SU-DHL-6 (cell line): ENCODE measurements at regions not wholly inside any gene's neighbourhood (a gene's known extent, or its start where the extent isn't known, plus 50 kb on each side); places are given as distances from the start of the nearest gene placed in this dataset.

Source experiments
- H2AFZ ChIP-seq: fragments of 200-600 bp; sonication (generic); 2 replicates; pipeline ENCODE4 v1.6.1; 2014; ENCODE audit warnings: low read depth, mild to moderate bottlenecking, moderate library complexity, mixed read lengths, antibody characterized with exemption, low read length; ENCODE audit not compliant: severe bottlenecking
- H3F3A ChIP-seq: fragments of 200-600 bp; shearing (Covaris generic); 2 replicates; pipeline ENCODE4 v1.6.0; 2016; ENCODE audit warnings: antibody characterized with exemption, mild to moderate bottlenecking; ENCODE audit not compliant: insufficient read depth
- H3K27ac ChIP-seq: fragments of 200-600 bp; sonication (generic); 2 replicates; pipeline ENCODE4 v1.5.1; 2016; ENCODE audit warnings: low read depth, mild to moderate bottlenecking, low read length, moderate library complexity, mixed read lengths
- H3K27me3 ChIP-seq: fragments of 200-600 bp; sonication (generic), shearing (Covaris generic); 2 replicates; pipeline ENCODE4 v1.6.0; 2014; ENCODE audit warnings: mild to moderate bottlenecking, low read length
- H3K36me3 ChIP-seq: fragments of 200-600 bp; sonication (generic); 2 replicates; pipeline ENCODE4 v1.6.1; 2014; ENCODE audit warnings: mild to moderate bottlenecking, low read length, mixed read lengths
- H3K4me2 ChIP-seq: fragments of 300-600, 200-600 bp; shearing (Covaris generic), sonication (generic); 2 replicates; pipeline ENCODE4 v1.6.0; 2014; ENCODE audit warnings: low read length, low read depth, mild to moderate bottlenecking; ENCODE audit not compliant: poor library complexity, severe bottlenecking
- H3K4me3 ChIP-seq: fragments of 200-600 bp; sonication (generic); 2 replicates; pipeline ENCODE4 v1.5.1; 2014; ENCODE audit warnings: antibody characterized with exemption, low read length, mild to moderate bottlenecking, mixed read lengths; ENCODE audit not compliant: insufficient read depth, poor library complexity, severe bottlenecking
- H3K79me2 ChIP-seq: fragments of 200-600 bp; sonication (generic); 2 replicates; pipeline ENCODE4 v1.6.1; 2014; ENCODE audit warnings: mild to moderate bottlenecking, low read length, moderate library complexity; ENCODE audit not compliant: insufficient read depth
- H3K9ac ChIP-seq: fragments of 200-600 bp; sonication (generic); 2 replicates; pipeline ENCODE4 v1.7.0; 2014; ENCODE audit warnings: mild to moderate bottlenecking, low read length
- H3K9me2 ChIP-seq: fragments of 200-600 bp; sonication (generic); replicated peaks from 2 replicates; pipeline ENCODE4 v1.6.1; 2014; ENCODE audit warnings: low read length; ENCODE audit not compliant: insufficient read depth
- H3K9me3 ChIP-seq: fragments of 200-600 bp; sonication (generic); 2 replicates; pipeline ENCODE4 v1.6.1; 2014; ENCODE audit warnings: low read length, mixed read lengths; ENCODE audit not compliant: insufficient read depth
- H4K20me1 ChIP-seq: fragments of 200-600 bp; sonication (generic); 2 replicates; pipeline ENCODE4 v1.6.1; 2014; ENCODE audit warnings: low read depth, mild to moderate bottlenecking, antibody characterized with exemption, low read length, moderate library complexity, mixed read lengths
- CTCF ChIP-seq: fragments of 200-600 bp; sonication (generic); IDR thresholded peaks from one replicate; pipeline ENCODE4 v1.5.1; 2017; ENCODE audit warnings: antibody characterized with exemption, mild to moderate bottlenecking, low read length, moderate library complexity; ENCODE audit not compliant: insufficient read depth, poor library complexity, severe bottlenecking
- EZH2phosphoT487 ChIP-seq: fragments of 200-600 bp; sonication (generic), shearing (Covaris generic); conservative IDR thresholded peaks from 2 replicates; pipeline ENCODE4 v1.6.1; 2018; ENCODE audit warnings: mild to moderate bottlenecking, antibody characterized with exemption, low read length, moderate library complexity, mixed read lengths

GRCh38 chr10:44184633-44185314, 200.1 kb downstream of the CXCL12 start:
- H3K4me3 ChIP-seq, result no peak overlapping the region
- TF ChIP-seq CTCF, result no peak
- no peak for TF ChIP-seq EZH2phosphoT487
- no peaks in the 10 kb centered on the region for H4K20me1 ChIP-seq
- no peaks in the 10 kb centered on the region for H3F3A ChIP-seq
- no peaks in the 10 kb centered on the region for H3K9me2 ChIP-seq
- H2AFZ ChIP-seq, result no peak overlapping the region
- no peaks in the 10 kb centered on the region for H3K36me3 ChIP-seq
- no peak overlapping the region for H3K9ac ChIP-seq
- H3K27ac ChIP-seq, result no peak overlapping the region
- no peaks in the 10 kb centered on the region for H3K27me3 ChIP-seq
- no peaks in the 10 kb centered on the region for H3K79me2 ChIP-seq
- no peak overlapping the region for H3K4me2 ChIP-seq
- no peaks in the 10 kb centered on the region for H3K9me3 ChIP-seq

DNA sequence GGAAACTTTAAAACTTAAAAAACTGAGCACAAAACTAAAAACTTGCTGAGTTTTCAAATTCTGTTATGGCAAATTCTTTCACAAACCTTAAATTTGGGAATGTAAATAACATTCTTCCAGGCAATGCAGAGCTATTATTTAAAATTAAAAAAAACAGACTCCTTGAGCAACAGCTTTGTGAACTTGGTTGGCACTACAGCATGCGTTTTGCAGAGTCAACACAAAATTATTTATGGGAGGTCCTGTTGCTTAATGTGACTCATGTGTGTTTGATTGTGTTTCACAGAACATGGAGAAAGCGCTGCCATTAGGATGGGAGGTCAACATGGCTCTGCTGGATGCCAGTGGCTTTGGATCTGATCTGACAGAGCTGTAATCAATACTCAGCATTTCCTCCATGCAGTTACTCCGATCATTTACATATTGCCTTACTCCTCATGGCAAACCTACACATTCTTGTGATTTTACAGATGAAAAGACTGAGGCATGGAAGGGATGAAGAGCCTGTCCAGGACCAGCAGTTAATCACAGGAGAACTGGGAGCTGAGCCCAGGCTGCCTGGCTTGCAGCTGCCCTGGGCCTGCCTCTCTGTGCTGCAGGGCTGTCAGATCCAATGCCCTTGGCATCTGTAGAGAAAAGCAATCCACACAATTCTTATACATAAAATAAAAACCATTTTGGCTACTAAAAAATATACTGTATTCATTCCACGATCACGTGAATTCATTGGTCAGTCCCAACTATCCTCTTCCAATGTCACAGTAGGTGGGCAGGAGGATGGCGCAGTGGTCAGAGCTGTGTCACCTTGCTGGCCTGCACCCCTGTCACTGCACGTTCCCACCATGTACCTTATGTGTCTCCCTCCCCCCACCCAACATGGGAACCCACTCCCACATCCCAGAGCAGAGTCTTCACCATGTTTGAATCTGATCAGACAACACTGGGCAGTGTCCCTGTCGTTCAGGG, 200.9 kb downstream of the CXCL12 start:
- H3F3A ChIP-seq, result no peaks in the 10 kb centered on the region
- no peaks in the 10 kb centered on the region for H4K20me1 ChIP-seq
- H3K9ac ChIP-seq, result no peak overlapping the region
- no peak overlapping the region for H3K4me3 ChIP-seq
- H3K36me3 ChIP-seq, result no peaks in the 10 kb centered on the region
- no peak overlapping the region for H3K27ac ChIP-seq
- no peaks in the 10 kb centered on the region for H3K27me3 ChIP-seq
- H2AFZ ChIP-seq, result no peak overlapping the region
- no peak for TF ChIP-seq CTCF
- no peak for TF ChIP-seq EZH2phosphoT487
- no peaks in the 10 kb centered on the region for H3K9me2 ChIP-seq
- H3K79me2 ChIP-seq, result no peaks in the 10 kb centered on the region
- no peaks in the 10 kb centered on the region for H3K9me3 ChIP-seq
- H3K4me2 ChIP-seq, result no peak overlapping the region

DNA sequence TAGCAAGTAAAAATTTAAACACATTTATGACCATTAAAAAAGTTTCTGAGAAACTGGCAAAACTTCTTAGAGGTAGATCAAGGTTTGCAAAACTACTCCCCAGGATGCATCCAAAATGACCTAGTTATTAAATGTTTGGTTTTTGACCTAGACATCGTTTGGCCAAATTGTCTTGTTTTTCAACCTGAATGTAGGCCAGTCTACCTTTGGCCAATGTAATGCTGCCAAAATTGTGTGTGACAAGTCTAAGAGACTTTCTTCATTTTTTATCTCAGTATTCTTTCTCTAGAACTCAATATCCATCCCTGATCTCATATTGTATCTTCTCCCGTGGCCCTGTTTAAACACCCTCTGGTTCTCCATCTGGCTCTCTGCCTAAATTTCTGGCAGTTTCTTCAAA, 202.0 kb downstream of the CXCL12 start:
- H3K9ac ChIP-seq, result no peak overlapping the region
- H3K27ac ChIP-seq, result no peak overlapping the region
- H3F3A ChIP-seq, result no peaks in the 10 kb centered on the region
- H2AFZ ChIP-seq, result no peak overlapping the region
- no peak overlapping the region for H3K4me3 ChIP-seq
- no peaks in the 10 kb centered on the region for H3K79me2 ChIP-seq
- no peaks in the 10 kb centered on the region for H3K9me2 ChIP-seq
- no peak overlapping the region for H3K4me2 ChIP-seq
- H4K20me1 ChIP-seq, result no peaks in the 10 kb centered on the region
- H3K9me3 ChIP-seq, result no peaks in the 10 kb centered on the region
- TF ChIP-seq EZH2phosphoT487, result no peak
- no peak for TF ChIP-seq CTCF
- no peaks in the 10 kb centered on the region for H3K27me3 ChIP-seq
- H3K36me3 ChIP-seq, result no peaks in the 10 kb centered on the region
